ENCODE measurements at regions not wholly inside any gene's neighbourhood (a gene's known extent, or its start where the extent isn't known, plus 50 kb on each side); places are given as distances from the start of the nearest gene placed in this dataset.
A peak's percentile ranks its signal among the peaks of the same experiment; 100 is the strongest.

GRCh38 chr13:111533900-111534683 lies 213.7 kb downstream of the TEX29 start:
- Histone ChIP-seq H3K36me3 (no peaks in the 10 kb centered on the region), H3K27me3 (ENCODE audit: low read depth) (peaks cover 86% of the 10 kb centered on the region), H3K4me1 (no peaks in the 10 kb centered on the region), H3K4me3 (no peak overlapping the region), H3K9me3 (no peaks in the 10 kb centered on the region), H3K27ac (no peak overlapping the region)
- no peak for ATAC-seq
- intact Hi-C loops (cut with DNase I): no loop called here
- no peak for DNase-seq
- TF ChIP-seq CTCF (IDR thresholded peaks at IDR 0.05): no peak

GRCh38 chr13:111534751-111535522 lies 214.5 kb downstream of the TEX29 start:
- Histone ChIP-seq H3K27me3 (ENCODE audit: low read depth) (peaks cover 93% of the 10 kb centered on the region), H3K4me1 (no peaks in the 10 kb centered on the region), H3K36me3 (no peaks in the 10 kb centered on the region), H3K9me3 (no peaks in the 10 kb centered on the region), H3K4me3 (no peak overlapping the region), H3K27ac (no peak overlapping the region)
- ATAC-seq (no peak), DNase-seq (no peak)
- TF ChIP-seq CTCF (IDR thresholded peaks at IDR 0.05): no peak
- intact Hi-C loops (cut with DNase I): no loop called here

GRCh38 chr13:111535523-111535811 lies 215.0 kb downstream of the TEX29 start:
- H3K4me3 ChIP-seq: no peak overlapping the region
- H3K9me3 ChIP-seq: no peaks in the 10 kb centered on the region
- peaks cover 91% of the 10 kb centered on the region for H3K27me3 ChIP-seq (ENCODE audit: low read depth)
- TF ChIP-seq CTCF (IDR thresholded peaks at IDR 0.05): no peak
- H3K4me1 ChIP-seq: no peaks in the 10 kb centered on the region
- DNase-seq (no peak), ATAC-seq (no peak)
- intact Hi-C loops (cut with DNase I): no loop called here
- no peak overlapping the region for H3K27ac ChIP-seq
- no peaks in the 10 kb centered on the region for H3K36me3 ChIP-seq

- Histone ChIP-seq H3K27ac (no peak overlapping the region), H3K4me1 (no peaks in the 10 kb centered on the region), H3K4me3 (no peak overlapping the region), H3K36me3 (no peaks in the 10 kb centered on the region), H3K27me3 (ENCODE audit: low read depth) (peaks cover 84% of the 10 kb centered on the region), H3K9me3 (no peaks in the 10 kb centered on the region)
- TF ChIP-seq CTCF (IDR thresholded peaks at IDR 0.05): no peak
- DNase-seq (no peak), ATAC-seq (no peak)
- intact Hi-C loops (cut with DNase I): no loop called here
These were observed 215.7 kb downstream of the TEX29 start for GRCh38 chr13:111536075-111536642.

- peak; percentile 34 for DNase-seq
- peaks cover 73% of the 10 kb centered on the region for H3K27me3 ChIP-seq (ENCODE audit: low read depth)
These were observed 216.8 kb downstream of the TEX29 start for GRCh38 chr13:111537115-111537728.

More at GRCh38 chr13:111537115-111537728, 216.8 kb downstream of the TEX29 start:
- no peak overlapping the region for H3K27ac ChIP-seq
- no peak for TF ChIP-seq CTCF (IDR thresholded peaks at IDR 0.05)
- no peaks in the 10 kb centered on the region for H3K9me3 ChIP-seq
- H3K36me3 ChIP-seq: no peaks in the 10 kb centered on the region
- no peaks in the 10 kb centered on the region for H3K4me1 ChIP-seq
- no peak overlapping the region for H3K4me3 ChIP-seq
- no peak for ATAC-seq
- intact Hi-C loops (cut with DNase I): no loop called here
